G401.6 (cell line): ENCODE measurements at regions not wholly inside any gene's neighbourhood (a gene's known extent, or its start where the extent isn't known, plus 50 kb on each side); places are given as distances from the start of the nearest gene placed in this dataset.
"Not testable (repeated sequence)": the region's sequence is repeated elsewhere in the genome, so short reads cannot be mapped to it uniquely, and the experiment has no call there.

Experiments used
- FAIRE-seq: peaks from 2 replicates; lab custom pipeline; 2012; peaks lifted over from hg19 to GRCh38; lab: Jason Lieb, UNC

GRCh38 chr5:154544646-154545045, 66.6 kb upstream of the HAND1 start:
- no peak for FAIRE-seq

DNA sequence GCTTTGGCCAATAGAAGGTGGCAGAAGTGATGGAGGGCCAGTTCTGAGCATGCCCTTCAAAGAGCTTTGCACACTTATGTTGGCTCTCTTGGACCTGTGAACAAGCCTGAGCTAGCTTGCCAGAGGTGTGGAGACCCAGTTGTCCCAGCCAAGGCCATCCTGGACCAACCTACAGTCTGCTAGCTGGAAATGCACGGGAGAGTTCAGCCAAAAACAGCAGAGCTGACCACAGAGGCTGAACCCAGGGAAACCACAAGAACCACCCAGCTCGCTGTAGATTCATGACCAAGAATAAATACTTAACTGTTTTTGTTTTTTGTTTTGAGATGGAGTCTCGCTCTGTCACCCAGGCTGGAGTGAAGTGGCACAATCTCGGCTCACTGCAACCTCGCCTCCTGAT, 65.4 kb upstream of the HAND1 start:
- no peak for FAIRE-seq

DNA sequence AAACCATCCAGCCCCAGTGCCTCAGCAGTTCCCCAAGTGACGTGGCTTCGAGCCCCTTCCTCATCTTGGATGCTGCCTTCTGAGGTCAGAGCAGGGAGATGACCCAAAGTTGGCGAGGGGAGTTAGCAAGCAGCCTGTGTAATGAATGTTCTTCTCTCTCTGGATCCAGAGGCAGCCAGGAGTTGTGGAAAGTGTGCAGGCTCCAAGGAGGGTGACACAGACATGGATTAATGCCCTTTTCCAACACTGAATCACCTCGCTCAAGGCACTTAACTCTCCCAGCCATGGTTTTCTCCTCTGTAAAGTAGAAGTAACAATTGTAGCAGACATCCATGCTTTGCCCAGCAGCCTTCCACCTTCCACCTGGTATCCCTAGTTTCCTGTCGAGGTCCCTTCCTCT, 64.6 kb upstream of the HAND1 start:
- no peak for FAIRE-seq

- FAIRE-seq = no peak
Measured at GRCh38 chr5:154542000-154542399, 64.0 kb upstream of the HAND1 start.

- FAIRE-seq = no peak
Measured at GRCh38 chr5:154541553-154541952, 63.5 kb upstream of the HAND1 start.

GRCh38 chr5:154540600-154540999, 62.6 kb upstream of the HAND1 start:
- no peak for FAIRE-seq

DNA sequence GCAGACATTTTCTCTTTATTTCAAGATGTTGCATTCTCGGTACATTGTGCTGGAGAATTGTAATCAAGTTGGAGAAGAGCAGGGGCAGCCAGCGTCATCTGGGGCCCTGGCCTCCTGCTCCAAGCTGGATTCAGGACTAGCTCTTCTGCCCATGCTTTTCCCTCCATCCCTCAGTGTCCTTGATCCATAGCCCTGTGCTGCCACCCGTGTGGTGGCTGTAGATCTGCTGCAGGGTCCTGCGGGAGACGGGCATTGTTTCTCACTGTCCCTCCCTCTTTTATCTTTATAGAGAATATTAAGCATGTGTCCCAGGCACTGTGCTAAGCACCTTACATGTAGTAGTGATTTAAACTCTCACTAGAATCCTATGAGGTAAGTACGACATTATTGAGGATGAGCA, 60.5 kb upstream of the HAND1 start:
- FAIRE-seq = no peak

- not testable (repeated sequence) for FAIRE-seq
Measured at GRCh38 chr5:154536439-154536838, 58.4 kb upstream of the HAND1 start.

GRCh38 chr5:154535535-154535934, 57.5 kb upstream of the HAND1 start:
- no peak for FAIRE-seq

DNA sequence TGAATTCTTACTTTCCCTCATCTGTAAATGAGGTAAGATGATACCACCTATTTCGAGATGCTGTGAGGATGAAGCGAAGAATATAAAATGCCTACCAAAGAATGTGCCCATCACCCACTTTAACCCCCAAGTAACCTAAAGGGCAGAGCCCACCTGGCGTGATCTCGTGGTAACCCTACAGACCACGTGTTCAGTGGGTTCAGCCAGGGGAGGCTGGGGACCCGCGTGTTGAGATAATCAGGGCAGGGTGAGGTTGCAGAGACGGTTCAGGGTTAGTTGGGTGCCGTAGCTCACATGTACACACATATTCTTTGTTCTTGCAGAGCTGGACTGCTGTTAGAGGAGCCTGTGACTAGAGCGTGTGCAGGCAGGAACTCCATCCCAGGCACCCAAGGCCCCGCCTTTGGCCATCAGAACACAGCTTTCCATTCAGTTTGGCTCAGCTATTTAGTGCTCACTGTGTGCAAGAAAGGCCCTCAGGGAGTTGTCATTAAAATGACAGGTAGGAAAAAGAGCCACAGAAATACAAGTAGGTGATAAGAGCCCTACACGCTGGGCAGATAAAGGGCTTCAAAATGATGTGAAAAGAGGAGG, 56.5 kb upstream of the HAND1 start:
- FAIRE-seq = no peak

- FAIRE-seq = no peak
Measured at GRCh38 chr5:154529282-154529681, 51.3 kb upstream of the HAND1 start.

- no peak for FAIRE-seq
Measured at GRCh38 chr5:154528005-154528594, 50.1 kb upstream of the HAND1 start.
